ENCODE measurements at regions not wholly inside any gene's neighbourhood (a gene's known extent, or its start where the extent isn't known, plus 50 kb on each side); places are given as distances from the start of the nearest gene placed in this dataset.

DNA sequence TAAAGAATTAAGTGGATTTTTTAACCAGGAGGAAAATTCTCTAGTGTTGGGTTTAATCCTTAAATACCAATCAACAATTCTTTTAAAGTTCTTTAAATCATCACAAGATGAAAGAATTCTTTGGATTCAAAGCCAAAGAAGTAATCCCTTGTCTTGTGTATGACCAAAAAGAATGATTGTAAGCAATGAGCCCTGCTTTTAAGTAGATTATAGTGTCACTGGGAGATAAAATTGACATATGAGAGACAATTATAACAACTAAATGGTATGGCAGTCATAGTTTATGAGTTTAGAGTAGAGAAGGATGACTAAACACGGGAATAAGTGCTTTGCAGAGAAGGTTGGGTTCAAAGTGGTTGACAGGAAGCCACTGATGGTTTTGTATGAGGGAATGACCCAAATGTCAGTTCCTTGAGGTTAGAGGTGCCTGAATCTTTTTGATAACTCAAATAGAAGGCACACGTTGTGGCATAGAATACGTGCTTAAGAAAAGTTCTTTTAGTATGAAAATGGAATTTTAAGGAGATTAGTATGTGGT lies 199.6 kb upstream of the TCF4 start:
- Histone ChIP-seq H3K36me3 (ENCODE audit: insufficient read depth, low read length) (0 out of 2 replicates have a peak, but pooled peaks cover 7% of the 10 kb centered on the region), H3K9ac (ENCODE audit: low read depth, low read length) (no peak overlapping the region), H3K9me3 (ENCODE audit: control insufficient read depth, insufficient read depth, low read length) (peaks cover 7% of the 10 kb centered on the region; the same call in 1 of the 2 replicates), H3K4me1 (ENCODE audit: insufficient read depth, low read length) (peaks cover 6% of the 10 kb centered on the region; the same call in 1 of the 2 replicates)

- Histone ChIP-seq H3K9me3 (ENCODE audit: control insufficient read depth, insufficient read depth, low read length) (peaks cover 7% of the 10 kb centered on the region; the same call in 1 of the 2 replicates), H3K9ac (ENCODE audit: low read depth, low read length) (no peak overlapping the region), H3K4me1 (ENCODE audit: insufficient read depth, low read length) (peaks cover 6% of the 10 kb centered on the region; the same call in 1 of the 2 replicates), H3K36me3 (ENCODE audit: insufficient read depth, low read length) (0 out of 2 replicates have a peak, but pooled peaks cover 4% of the 10 kb centered on the region)
Measured at GRCh38 chr18:55786651-55787272, 198.8 kb upstream of the TCF4 start.

- peaks cover 14% of the 10 kb centered on the region; the same call in 1 of the 2 replicates for H3K4me1 ChIP-seq (ENCODE audit: insufficient read depth, low read length)
- H3K9me3 ChIP-seq (ENCODE audit: control insufficient read depth, insufficient read depth, low read length), result 0 out of 2 replicates have a peak, but pooled peaks cover 1% of the 10 kb centered on the region
- H3K36me3 ChIP-seq (ENCODE audit: insufficient read depth, low read length), result no peaks in the 10 kb centered on the region
Measured at GRCh38 chr18:55783921-55784320, 195.9 kb upstream of the TCF4 start.

GRCh38 chr18:55781481-55781957 lies 193.5 kb upstream of the TCF4 start:
- Histone ChIP-seq H3K9ac (ENCODE audit: low read depth, low read length) (peak overlapping the region; percentile 75), H3K36me3 (ENCODE audit: insufficient read depth, low read length) (no peaks in the 10 kb centered on the region), H3K4me1 (ENCODE audit: insufficient read depth, low read length) (peaks cover 24% of the 10 kb centered on the region), H3K9me3 (ENCODE audit: control insufficient read depth, insufficient read depth, low read length) (no peaks in the 10 kb centered on the region)

More at GRCh38 chr18:55783921-55784320, 195.9 kb upstream of the TCF4 start:
- no peak overlapping the region for H3K9ac ChIP-seq (ENCODE audit: low read depth, low read length)

GRCh38 chr18:55780586-55781071 lies 192.6 kb upstream of the TCF4 start:
- Histone ChIP-seq H3K36me3 (ENCODE audit: insufficient read depth, low read length) (no peaks in the 10 kb centered on the region), H3K4me1 (ENCODE audit: insufficient read depth, low read length) (peaks cover 24% of the 10 kb centered on the region), H3K9me3 (ENCODE audit: control insufficient read depth, insufficient read depth, low read length) (no peaks in the 10 kb centered on the region), H3K9ac (ENCODE audit: low read depth, low read length) (peak overlapping the region; percentile 75)

DNA sequence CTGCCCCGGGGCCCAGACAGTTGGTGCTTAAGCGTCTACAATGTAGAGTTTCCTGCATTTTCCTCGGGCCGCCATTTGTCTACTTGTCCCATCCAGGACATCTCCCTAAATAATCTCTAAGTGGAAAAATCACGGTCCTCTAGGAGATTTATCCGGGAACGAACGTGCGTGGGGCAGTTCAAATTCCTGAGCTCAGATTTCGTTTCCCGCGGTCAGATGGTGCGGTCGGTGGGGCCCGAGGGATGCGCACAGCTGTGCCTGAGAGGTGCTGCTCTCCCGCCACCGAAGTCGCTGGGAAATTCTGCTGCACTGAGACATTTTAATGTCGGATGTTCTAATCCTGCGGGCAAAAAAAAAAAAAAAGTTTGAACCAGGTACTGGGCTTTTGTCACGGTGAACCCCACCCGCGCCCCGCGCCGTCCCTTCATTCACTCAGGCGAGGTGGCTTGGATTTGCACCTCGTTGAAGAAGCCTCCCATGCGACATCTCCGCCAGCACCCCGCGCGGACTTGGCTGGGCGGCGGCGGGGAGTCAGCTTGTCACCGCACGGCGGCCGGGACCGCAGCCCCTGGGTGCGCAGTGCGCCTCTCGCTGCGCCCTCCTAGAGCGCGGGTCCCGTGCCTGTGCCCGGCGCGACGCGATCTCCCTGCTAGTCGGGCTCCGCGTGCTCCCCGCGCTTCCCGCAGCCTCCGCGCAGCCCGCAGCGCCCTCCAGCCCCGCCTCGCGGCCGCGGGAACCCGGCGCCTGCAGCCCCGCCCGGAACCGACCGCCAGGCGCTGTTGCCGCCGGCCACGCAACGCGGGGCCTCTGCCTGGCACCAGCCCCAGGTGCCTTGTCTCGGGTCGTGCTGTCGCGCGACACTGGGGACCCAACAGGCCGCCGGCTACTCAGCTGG lies 191.9 kb upstream of the TCF4 start:
- peaks cover 24% of the 10 kb centered on the region for H3K4me1 ChIP-seq (ENCODE audit: insufficient read depth, low read length)
- H3K9ac ChIP-seq (ENCODE audit: low read depth, low read length), result peak overlapping the region; percentile 75
- no peaks in the 10 kb centered on the region for H3K9me3 ChIP-seq (ENCODE audit: control insufficient read depth, insufficient read depth, low read length)
- no peaks in the 10 kb centered on the region for H3K36me3 ChIP-seq (ENCODE audit: insufficient read depth, low read length)

GRCh38 chr18:55778788-55779690 lies 191.0 kb upstream of the TCF4 start:
- peak overlapping the region; percentile 75 for H3K9ac ChIP-seq (ENCODE audit: low read depth, low read length)
- peaks cover 22% of the 10 kb centered on the region for H3K4me1 ChIP-seq (ENCODE audit: insufficient read depth, low read length)

GRCh38 chr18:55777666-55778304 lies 189.8 kb upstream of the TCF4 start:
- H3K9ac ChIP-seq (ENCODE audit: low read depth, low read length), result no peak overlapping the region
- H3K4me1 ChIP-seq (ENCODE audit: insufficient read depth, low read length), result peaks cover 18% of the 10 kb centered on the region
- H3K9me3 ChIP-seq (ENCODE audit: control insufficient read depth, insufficient read depth, low read length), result no peaks in the 10 kb centered on the region
- H3K36me3 ChIP-seq (ENCODE audit: insufficient read depth, low read length), result no peaks in the 10 kb centered on the region

More at GRCh38 chr18:55778788-55779690, 191.0 kb upstream of the TCF4 start:
- Histone ChIP-seq H3K36me3 (ENCODE audit: insufficient read depth, low read length) (no peaks in the 10 kb centered on the region), H3K9me3 (ENCODE audit: control insufficient read depth, insufficient read depth, low read length) (no peaks in the 10 kb centered on the region)

DNA sequence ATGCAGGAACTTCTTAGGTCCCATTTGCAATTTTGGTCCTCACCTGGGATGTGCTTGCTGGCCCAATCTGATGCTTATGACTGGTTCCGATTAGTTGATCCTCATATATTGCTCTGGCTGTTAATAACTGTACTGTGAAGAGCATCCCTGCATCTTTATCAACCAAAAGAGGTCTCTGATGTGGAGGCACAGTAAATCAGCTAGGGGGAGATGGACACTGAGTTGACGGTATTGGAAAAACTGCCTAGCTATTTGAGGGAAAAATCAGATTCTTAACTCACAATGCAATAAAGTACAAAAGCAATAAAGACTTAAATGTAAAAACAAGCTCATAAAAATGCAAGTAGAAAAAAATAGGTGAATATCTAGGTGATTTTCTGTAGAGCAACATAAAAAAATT lies 188.0 kb upstream of the TCF4 start:
- peaks cover 13% of the 10 kb centered on the region; the same call in 1 of the 2 replicates for H3K4me1 ChIP-seq (ENCODE audit: insufficient read depth, low read length)

DNA sequence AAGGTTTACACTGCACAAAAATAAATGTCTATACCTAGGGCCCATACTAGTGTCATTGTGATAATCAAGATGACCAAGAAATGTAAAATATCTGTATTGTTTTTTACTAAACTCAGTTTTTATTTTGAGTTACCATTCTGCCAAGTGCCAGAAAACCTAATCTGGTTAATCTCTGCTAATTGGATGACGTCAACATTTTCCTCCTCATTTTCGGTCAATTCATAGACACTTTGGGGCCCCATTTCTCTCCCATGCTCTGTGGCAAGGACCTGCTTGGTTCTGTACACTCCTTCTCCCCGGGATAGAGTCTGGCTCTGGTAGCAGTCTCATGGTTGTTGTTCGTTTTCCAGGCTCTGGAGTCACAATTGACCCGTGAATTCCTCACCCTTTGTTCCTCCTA lies 186.5 kb upstream of the TCF4 start:
- H3K9me3 ChIP-seq (ENCODE audit: control insufficient read depth, insufficient read depth, low read length), result no peaks in the 10 kb centered on the region
- H3K4me1 ChIP-seq (ENCODE audit: insufficient read depth, low read length), result peaks cover 10% of the 10 kb centered on the region
- no peak overlapping the region for H3K9ac ChIP-seq (ENCODE audit: low read depth, low read length)
- H3K36me3 ChIP-seq (ENCODE audit: insufficient read depth, low read length), result no peaks in the 10 kb centered on the region

More for the DNA sequence above, 188.0 kb upstream of the TCF4 start:
- Histone ChIP-seq H3K9ac (ENCODE audit: low read depth, low read length) (no peak overlapping the region), H3K9me3 (ENCODE audit: control insufficient read depth, insufficient read depth, low read length) (no peaks in the 10 kb centered on the region), H3K36me3 (ENCODE audit: insufficient read depth, low read length) (no peaks in the 10 kb centered on the region)

- Histone ChIP-seq H3K9ac (ENCODE audit: low read depth, low read length) (no peak overlapping the region), H3K4me1 (ENCODE audit: insufficient read depth, low read length) (peaks cover 48% of the 10 kb centered on the region), H3K36me3 (ENCODE audit: insufficient read depth, low read length) (no peaks in the 10 kb centered on the region), H3K9me3 (ENCODE audit: control insufficient read depth, insufficient read depth, low read length) (no peaks in the 10 kb centered on the region)
Measured at GRCh38 chr18:55768255-55768654, 180.3 kb upstream of the TCF4 start.

DNA sequence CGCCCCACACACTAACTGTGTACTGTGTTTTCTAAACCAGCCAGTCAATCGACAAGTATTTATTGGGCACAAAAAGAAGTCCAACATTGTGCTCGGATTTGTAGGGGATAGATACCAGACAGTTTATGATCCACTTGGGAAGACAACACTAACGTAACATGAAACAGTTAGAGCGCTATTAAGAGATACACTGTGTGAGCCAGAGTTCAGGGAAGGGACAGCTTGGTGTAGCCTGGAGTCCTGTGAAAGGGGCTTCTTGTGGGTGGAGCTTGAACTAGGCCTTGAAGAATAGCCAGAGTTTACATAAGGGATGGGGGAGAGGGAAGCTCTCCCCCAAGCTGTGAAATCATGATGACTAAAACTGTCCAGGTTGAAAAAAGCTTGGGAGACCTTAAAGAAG lies 176.4 kb upstream of the TCF4 start:
- Histone ChIP-seq H3K9me3 (ENCODE audit: control insufficient read depth, insufficient read depth, low read length) (no peaks in the 10 kb centered on the region), H3K4me1 (ENCODE audit: insufficient read depth, low read length) (peaks cover 55% of the 10 kb centered on the region), H3K36me3 (ENCODE audit: insufficient read depth, low read length) (no peaks in the 10 kb centered on the region), H3K9ac (ENCODE audit: low read depth, low read length) (no peak overlapping the region)

DNA sequence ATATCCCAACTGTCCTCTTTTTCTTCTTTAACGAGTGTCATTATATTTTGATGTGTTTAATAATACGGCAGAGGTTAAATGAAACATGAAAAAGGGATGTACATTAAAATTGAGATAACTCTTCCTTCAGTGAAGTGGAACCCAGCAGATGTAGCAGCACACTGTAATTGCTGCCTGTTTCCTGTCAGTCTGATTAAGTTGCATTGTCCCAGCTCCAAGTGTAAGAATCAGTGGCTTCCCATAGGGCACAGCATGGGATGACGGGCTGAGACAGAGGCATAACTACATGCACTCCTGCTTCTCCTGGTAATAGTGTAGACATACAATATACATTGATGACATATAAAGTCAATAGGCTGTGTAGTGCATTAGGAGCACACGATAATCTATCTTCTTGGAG lies 175.8 kb upstream of the TCF4 start:
- peaks cover 49% of the 10 kb centered on the region for H3K4me1 ChIP-seq (ENCODE audit: insufficient read depth, low read length)
- no peak overlapping the region for H3K9ac ChIP-seq (ENCODE audit: low read depth, low read length)
- no peaks in the 10 kb centered on the region for H3K9me3 ChIP-seq (ENCODE audit: control insufficient read depth, insufficient read depth, low read length)
- H3K36me3 ChIP-seq (ENCODE audit: insufficient read depth, low read length), result no peaks in the 10 kb centered on the region

Measured in ES-I3 (cell line).